Left ventricle myocardium inferior (tissue), 1 donor: ENCODE measurements at regions not wholly inside any gene's neighbourhood (a gene's known extent, or its start where the extent isn't known, plus 50 kb on each side); places are given as distances from the start of the nearest gene placed in this dataset.

ENCODE experiments used
- DNase-seq: peaks from one replicate; pipeline ENCODE4 v3.0.0-alpha.2; 2020
- H3K27ac ChIP-seq: fragments of 200-600 bp; replicated peaks from 2 replicates; pipeline ENCODE4 v1.8.0; 2021
- H3K27me3 ChIP-seq: fragments of 200-600 bp; 2 replicates; pipeline ENCODE4 v1.8.0; 2021; ENCODE audit warnings: low read depth
- H3K36me3 ChIP-seq: fragments of 200-600 bp; 2 replicates; pipeline ENCODE4 v1.8.0; 2021
- H3K4me1 ChIP-seq: fragments of 200-600 bp; 2 replicates; pipeline ENCODE4 v1.8.0; 2021
- H3K4me3 ChIP-seq: fragments of 200-600 bp; 2 replicates; pipeline ENCODE4 v1.8.0; 2021; ENCODE audit warnings: mild to moderate bottlenecking, moderate library complexity
- H3K9me3 ChIP-seq: fragments of 200-600 bp; replicated peaks from 2 replicates; pipeline ENCODE4 v1.8.0; 2021
- intact Hi-C: fragments of 100-400 bp; cut with micrococcal nuclease; formaldehyde crosslinking; loops from one replicate; pipeline ENCODE4 v1.11.0; 2022
- TF ChIP-seq, protein P1 (sequence below): fragments of 200-600 bp; IDR thresholded peaks from 2 replicates; pipeline ENCODE4 v1.8.0; 2021; ENCODE audit warnings: antibody characterized with exemption, mild to moderate bottlenecking, borderline replicate concordance
- donor health status: DM: no; HTN: yes; CAD: no; lungs with severe emphysema.

DNA sequence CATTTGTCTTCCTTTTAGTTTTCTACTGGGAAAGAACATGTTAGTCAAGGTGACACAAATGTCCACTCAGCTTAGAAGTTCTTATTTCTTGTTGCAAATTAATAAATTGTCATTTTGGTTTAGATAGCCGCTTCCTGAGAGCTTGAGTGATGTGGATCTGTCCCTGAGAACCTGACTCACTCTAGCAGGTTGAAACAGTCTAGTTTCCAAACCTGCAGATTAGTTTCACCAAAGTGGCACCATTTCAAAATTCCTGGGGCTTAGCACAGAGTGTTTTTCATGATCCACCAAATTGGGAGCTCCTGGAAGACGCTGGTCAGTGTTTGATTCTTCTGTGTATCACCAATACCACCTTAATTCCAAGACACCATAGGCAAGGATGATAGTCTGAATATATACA is 119.4 kb upstream of the TSC22D1 start:
- no peak for DNase-seq
- Histone ChIP-seq H3K36me3 (no peaks in the 10 kb centered on the region), H3K4me1 (peaks cover 30% of the 10 kb centered on the region), H3K27ac (no peak overlapping the region), H3K4me3 (no peak overlapping the region), H3K9me3 (no peaks in the 10 kb centered on the region), H3K27me3 (no peaks in the 10 kb centered on the region)
- intact Hi-C loops: no loop called here
- TF ChIP-seq, protein P1, sequence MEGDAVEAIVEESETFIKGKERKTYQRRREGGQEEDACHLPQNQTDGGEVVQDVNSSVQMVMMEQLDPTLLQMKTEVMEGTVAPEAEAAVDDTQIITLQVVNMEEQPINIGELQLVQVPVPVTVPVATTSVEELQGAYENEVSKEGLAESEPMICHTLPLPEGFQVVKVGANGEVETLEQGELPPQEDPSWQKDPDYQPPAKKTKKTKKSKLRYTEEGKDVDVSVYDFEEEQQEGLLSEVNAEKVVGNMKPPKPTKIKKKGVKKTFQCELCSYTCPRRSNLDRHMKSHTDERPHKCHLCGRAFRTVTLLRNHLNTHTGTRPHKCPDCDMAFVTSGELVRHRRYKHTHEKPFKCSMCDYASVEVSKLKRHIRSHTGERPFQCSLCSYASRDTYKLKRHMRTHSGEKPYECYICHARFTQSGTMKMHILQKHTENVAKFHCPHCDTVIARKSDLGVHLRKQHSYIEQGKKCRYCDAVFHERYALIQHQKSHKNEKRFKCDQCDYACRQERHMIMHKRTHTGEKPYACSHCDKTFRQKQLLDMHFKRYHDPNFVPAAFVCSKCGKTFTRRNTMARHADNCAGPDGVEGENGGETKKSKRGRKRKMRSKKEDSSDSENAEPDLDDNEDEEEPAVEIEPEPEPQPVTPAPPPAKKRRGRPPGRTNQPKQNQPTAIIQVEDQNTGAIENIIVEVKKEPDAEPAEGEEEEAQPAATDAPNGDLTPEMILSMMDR: no peak

DNA sequence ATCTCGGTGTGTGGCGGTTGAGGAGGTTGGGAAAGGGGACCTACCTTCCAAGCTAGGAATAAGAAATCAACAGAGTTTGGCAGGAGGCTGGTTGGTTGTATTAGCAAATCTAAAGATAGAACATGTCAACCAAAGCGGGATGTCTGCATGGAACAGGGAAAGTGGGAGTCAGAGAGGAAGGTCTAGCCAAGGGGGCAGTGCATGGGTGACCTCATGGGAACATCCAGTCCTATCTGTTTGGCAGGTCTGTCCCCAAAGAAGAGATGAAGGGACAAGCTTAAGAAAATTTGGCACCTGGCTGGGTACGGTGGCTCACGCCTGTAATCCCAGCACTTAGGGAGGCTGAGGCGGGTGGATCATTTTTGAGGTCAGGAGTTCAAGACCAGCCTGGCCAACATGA is 118.7 kb upstream of the TSC22D1 start:
- no peaks in the 10 kb centered on the region for H3K36me3 ChIP-seq
- H3K27ac ChIP-seq: no peak overlapping the region
- peaks cover 30% of the 10 kb centered on the region for H3K4me1 ChIP-seq
- no peaks in the 10 kb centered on the region for H3K9me3 ChIP-seq
- no peak overlapping the region for H3K4me3 ChIP-seq
- TF ChIP-seq, protein P1: no peak
- no peak for DNase-seq
- intact Hi-C loops: no loop called here
- H3K27me3 ChIP-seq: no peaks in the 10 kb centered on the region

DNA sequence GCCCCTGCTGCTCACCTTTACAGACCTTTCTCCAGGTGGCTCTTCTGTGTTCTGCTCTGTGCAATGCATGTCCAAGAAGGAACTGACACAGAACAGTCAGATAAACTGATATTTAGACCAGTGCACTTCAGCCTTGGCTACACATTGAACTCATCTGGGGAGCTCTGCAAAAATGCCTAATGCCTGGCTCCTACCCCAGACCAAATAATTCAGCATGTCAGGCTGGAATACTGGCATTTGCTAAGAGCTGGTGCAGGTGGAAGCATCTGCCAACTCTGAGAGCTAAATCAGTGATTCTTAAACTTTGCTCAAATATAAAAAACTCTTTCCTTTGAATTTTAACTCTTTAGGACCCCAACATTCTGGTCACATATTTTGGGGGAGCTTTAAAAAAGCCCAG is 118.2 kb upstream of the TSC22D1 start:
- H3K4me3 ChIP-seq: no peak overlapping the region
- TF ChIP-seq, protein P1: no peak
- H3K27ac ChIP-seq: peak overlapping the region; percentile 85
- no peaks in the 10 kb centered on the region for H3K36me3 ChIP-seq
- DNase-seq: no peak
- intact Hi-C loops: no loop called here
- H3K9me3 ChIP-seq: no peaks in the 10 kb centered on the region
- H3K4me1 ChIP-seq: peaks cover 36% of the 10 kb centered on the region
- no peaks in the 10 kb centered on the region for H3K27me3 ChIP-seq

DNA sequence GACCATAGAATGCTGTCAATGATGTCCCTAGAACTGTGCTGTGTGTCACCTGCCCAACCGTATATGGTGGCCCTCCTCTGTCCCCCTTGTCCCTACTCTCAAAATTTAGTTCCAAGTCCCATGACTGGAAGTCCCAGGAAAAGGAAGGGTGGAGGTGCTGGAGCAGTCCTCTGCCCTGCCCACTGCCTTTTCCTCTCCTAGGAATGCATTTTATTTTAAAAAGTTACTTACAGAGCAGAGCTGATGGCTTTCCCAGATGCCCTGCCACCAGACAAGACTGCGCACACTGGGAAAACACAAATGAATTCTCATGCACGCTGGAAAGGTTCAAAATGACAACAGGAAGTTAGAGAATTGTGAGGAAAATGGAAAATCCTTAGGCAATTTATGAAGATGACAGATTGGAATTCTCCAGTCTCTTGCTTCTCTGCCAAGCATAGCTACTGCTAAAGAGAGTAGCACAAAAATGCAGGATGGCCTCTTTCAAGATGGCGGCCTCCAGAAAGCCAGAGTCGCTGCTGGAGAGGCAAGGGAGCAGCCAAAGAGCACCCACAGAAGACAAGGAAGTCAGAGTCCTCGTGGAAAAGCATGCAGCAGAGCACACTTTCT is 117.1 kb upstream of the TSC22D1 start:
- DNase-seq: no peak

DNA sequence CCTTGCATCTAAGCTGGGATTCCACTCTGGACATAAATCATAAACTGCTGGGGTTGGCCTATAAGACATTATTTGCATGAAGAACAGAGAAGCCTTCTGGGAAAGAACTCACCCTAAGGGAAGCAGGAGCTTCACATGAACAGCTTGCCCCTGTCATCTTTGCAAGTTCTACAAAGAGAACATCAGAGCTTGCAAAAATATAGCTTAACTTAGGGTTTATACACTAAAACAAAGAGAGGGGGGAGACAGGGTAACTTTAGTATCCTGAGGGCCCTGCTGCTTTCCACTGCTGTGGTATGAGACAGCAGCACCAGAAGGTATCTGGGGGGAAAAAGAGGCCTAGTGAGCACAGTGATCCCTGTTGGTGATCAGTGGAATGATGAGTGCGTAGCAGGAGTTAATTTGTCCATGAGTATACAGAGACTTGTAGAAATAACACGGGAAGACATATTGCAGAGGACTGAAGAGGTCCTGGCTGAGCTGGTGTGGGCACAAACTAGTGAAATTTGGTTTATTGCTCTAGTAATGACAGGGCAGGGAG is 116.1 kb upstream of the TSC22D1 start:
- Histone ChIP-seq H3K9me3 (no peaks in the 10 kb centered on the region), H3K4me3 (no peak overlapping the region), H3K27me3 (no peaks in the 10 kb centered on the region), H3K27ac (peak overlapping the region; percentile 85), H3K4me1 (peaks cover 51% of the 10 kb centered on the region), H3K36me3 (no peaks in the 10 kb centered on the region)
- no peak for DNase-seq
- TF ChIP-seq, protein P1: no peak
- intact Hi-C loops: no loop called here

More for the DNA sequence above, 117.1 kb upstream of the TSC22D1 start:
- Histone ChIP-seq H3K9me3 (no peaks in the 10 kb centered on the region), H3K4me3 (no peak overlapping the region), H3K36me3 (no peaks in the 10 kb centered on the region), H3K4me1 (peaks cover 46% of the 10 kb centered on the region), H3K27me3 (no peaks in the 10 kb centered on the region), H3K27ac (peak overlapping the region; percentile 85)
- intact Hi-C loops: no loop called here
- TF ChIP-seq, protein P1: no peak
